NCI-H446 (cell line): ENCODE measurements at regions not wholly inside any gene's neighbourhood (a gene's known extent, or its start where the extent isn't known, plus 50 kb on each side); places are given as distances from the start of the nearest gene placed in this dataset.

Experiments
- DNase-seq, 2 experiments: peaks; one replicate each; lab custom pipeline; 2025; lab: John Stamatoyannopoulos, UW

DNA sequence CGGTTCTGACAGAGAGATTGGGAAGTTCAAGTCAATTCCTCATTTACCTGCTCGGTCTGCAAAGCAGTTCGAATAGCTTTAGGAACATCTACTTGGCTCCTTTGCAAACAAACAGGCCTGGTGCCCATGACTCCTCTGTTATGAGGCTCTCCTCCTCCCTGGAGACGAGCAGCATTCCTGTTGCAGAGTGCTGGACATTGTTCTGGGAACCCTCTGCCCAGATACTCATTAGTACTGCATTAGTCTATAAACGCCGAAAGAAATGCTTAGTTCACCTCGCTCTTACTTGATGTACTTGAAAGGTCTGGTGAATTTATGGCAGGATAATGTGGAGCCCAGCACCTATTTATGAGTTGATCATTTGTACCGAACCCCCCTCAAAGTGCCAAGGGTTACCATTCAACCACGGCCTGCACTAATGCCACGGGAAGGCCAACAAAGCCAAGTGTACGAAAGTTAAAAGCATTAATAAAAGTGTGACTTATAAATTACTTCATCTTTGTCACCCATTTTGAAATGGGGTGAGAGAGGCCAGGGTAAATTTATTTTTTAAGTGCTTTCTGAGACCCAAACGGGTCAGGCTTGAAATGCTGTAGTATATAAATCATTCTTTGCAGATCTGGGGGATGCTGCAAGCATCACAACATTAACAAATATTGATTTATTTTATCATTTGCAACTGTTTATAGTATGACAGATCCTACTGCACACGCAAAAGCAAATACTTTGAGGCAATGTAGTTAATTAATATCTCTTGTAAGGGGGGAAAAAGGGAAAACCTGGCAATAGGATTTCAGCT is 478.9 kb upstream of the PSMD7 start:
- no peak for DNase-seq

DNA sequence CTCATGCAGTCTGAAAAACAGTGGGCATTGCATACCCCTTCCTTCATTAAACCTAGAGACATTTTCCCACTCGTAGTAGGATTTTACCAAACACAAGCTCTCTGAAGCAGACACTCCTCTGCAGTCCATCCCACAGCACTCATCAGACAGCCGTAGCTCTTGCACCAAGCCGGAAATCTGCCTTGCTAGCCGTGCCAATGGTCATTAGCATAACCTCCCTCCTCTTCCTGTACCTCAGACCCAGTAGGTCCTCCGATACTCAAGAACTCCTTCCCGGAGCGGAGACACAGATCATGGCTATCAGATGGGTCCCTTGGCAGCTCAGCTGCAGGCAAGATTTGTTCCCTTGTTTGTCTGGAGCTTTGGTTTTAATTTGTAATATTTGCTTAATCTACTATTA is 483.1 kb upstream of the PSMD7 start:
- no peak for DNase-seq

DNA sequence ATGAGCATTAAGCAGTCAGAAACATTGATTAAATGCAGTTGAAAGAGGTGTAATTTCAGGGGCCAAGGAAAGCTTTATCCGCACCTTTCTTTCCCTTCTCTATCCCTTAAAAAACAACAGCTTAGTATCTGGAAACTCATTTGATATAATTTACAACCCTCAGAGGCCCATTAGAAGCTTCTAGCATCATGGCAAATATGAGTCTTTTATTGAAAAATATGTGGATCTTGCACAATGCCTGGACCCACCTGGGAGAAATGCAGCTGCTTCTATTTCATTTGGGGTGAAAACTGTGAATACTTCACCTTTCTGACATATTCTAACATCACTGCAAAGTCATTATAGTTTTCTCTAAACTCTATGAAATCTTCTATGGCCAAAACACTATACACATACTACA is 492.2 kb upstream of the PSMD7 start:
- no peak for DNase-seq

DNA sequence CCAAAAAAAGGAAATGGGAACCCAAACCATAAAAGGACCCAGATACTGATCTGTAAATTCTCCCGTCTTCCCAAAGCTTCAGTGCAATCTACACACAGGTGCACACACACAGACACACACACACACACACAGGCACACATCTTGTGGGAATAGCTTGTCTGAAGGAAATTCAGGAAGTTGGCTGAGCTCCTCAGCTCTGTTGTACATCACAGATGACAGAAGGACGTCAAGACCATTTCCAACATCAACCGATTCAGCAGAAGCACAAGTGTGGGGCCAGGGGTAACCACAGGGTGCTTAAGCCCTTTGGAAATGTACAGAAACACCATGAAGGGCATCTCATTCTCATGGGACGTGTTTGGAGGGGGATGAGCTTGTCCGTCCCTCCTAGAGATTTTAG is 498.1 kb upstream of the PSMD7 start:
- DNase-seq = no peak

DNA sequence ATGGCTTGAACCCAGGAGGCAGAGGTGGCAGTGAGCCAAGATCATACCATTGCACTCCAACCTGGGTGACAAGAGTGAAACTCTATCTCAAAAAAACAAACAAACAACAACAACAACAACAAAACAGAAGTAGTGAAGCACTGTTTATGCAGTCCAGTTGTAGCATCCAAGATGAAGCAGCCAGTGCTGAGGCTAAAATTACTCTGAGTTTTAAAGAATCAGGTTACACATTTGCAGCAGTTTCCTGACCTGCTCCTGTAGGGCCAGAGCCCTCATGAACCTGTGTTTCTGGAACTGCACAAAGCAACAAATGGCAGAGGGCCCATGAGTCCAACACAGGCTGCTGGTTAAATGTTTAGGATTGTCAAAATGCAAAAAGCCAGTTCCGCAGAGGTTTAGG is 499.5 kb upstream of the PSMD7 start:
- DNase-seq = no peak

DNA sequence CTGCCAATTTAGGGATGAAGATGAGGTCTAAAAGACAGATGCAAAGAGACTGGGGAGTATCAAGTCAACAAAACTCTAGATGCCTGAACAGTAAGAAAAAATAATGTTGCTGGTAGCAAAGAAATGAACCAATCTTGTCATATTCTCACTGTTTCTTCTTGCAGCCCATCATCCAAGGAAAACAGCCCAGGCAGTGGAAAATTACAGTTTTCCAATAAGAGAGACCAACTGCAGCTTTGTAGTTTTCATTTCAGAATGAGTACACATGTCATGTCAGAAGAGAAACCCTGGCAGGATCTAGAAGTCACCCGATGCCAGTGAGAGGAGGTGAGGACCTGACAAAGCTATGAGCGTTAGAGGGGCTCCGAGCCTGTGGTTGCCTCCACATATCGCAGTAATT is 500.4 kb upstream of the PSMD7 start:
- DNase-seq = no peak

DNA sequence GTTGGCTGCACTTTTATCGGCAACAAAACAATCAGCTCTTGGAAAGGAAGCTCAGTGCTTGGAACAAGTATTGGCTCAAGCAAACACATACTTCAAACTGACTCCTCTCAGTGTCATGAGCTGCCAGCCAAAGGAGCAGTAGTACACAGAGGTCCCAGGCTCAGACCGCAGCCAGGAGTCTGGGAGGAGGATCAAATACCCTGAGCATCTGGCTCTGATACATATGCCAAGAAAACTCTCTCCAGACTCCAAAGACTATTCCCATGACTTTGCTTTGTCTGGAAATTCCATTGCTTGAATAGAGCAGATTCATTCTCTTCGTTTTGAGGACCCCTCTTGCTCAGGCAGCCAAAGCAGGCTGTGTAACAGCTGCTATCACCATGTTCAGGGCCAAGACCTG is 501.6 kb upstream of the PSMD7 start:
- peak; percentile 82 to 89 for DNase-seq

DNA sequence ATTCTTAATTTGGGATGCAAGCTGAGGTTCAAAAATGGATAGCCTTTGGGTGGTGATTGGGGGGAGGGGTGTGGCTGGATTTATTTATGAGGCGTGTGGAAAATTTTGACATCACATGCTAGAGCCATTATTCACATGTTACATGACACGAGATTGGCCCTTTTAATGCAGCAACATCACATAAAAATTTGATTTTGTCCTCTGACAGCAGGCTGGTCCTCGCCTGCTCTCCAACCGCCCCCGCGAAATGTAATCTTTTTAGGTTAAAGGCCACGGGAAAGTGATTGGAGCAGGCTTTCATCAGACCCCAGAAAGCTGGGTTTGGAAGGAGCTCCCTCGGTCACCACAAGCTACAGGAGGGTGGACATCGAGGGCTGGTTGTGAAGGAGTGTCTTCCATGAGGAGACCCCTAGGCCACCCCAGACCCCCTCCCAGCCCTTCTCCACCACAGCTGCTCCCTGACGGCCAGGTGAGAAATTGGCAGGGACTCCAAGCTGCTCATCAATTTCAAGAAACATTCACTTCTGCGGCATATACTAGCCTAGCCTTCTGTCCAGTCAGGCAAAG is 502.7 kb upstream of the PSMD7 start:
- no peak for DNase-seq

DNA sequence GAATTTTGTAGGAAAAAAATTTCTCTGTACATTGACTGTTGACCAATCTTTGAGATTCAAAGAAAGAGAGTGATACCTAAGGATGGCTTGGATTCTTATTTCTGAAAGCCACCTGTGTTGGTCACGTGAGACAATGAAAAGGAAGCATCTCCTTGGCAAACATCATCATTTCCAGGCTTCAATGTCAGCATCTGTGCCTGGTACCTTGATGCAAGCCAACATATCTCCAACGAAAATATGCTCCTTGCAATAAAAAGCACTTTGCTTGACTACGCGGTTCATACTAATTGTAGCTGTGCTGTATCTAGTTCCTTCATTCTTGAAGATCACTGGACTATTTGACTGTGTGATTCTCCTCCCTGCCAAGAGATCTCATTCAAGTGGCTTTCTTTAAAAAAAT is 503.4 kb upstream of the PSMD7 start:
- DNase-seq = no peak

DNA sequence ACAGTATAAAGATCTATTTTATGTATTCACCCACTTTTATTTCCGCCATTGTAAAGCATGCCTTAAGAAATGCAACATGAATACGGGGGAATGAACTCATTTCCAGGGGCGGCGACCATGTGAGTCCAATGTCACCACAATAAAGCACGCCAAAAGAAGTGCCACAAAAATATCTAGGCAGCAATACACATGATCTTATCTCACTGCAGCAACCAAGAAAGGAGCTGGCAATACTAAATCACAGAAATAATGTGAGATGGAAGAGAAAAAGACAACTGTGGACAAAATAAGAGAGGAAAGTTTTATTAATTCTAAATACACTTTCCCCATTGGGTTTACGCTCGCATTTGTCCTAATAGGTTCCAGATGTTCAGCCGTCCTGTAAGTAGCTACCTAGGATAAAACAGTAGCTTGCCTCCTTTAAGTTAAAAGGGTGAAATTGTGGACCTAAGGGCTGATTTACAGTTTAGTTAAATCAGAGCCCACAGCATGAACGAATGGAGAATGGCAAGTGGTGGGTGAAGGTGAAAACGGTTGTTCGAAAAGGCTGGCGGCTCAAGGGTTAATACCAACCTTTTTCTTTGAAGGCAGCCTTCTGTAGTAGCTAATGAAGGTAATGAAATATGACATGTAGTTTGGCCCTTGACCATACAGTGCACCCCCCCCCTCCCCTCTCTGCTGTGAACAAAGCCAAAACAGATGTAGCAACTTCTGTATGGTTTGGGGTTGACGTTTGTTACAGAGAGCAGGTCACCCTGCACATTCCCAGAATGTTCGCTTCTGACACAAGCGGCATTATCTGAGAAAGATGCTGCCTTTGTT is 504.2 kb upstream of the PSMD7 start:
- DNase-seq = no peak

DNA sequence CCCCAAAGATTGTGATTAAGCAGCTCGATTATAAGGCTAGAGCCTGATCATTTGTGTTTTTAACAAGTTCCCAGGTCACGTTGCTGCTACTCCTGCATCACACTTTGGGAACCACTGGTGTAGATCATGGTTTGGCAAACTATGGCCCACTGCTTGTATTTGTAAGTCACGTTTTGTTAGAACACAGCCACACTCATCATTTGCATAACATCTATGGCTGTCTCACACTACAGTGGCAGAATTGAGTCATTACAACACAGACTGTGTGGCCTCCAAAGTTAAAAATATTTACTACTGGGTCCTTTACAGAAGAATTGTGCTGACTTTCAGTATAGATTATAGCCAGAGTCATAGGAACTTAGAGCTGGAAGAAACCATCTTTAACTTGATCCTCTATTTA is 515.3 kb upstream of the PSMD7 start:
- no peak for DNase-seq

DNA sequence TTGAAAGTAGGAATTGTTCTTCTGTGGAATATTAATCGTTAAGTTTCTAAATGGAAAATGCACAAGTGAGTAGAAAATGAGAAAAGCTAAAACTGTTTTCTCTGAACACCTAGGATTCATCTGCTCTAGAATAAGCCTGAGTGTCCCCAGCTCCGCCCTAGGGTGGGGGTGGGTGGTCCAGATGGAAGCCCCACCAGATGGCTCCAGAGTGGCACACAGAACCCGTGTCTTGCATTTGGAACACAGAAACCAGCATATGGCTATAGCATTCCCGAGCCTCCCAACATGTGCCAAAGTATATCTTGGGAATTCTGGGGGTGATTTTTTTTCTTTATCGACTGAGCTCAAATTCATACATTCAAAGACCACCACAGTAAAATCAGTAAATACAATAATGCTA is 517.7 kb upstream of the PSMD7 start:
- peak; percentile 13 to 68 for DNase-seq

DNA sequence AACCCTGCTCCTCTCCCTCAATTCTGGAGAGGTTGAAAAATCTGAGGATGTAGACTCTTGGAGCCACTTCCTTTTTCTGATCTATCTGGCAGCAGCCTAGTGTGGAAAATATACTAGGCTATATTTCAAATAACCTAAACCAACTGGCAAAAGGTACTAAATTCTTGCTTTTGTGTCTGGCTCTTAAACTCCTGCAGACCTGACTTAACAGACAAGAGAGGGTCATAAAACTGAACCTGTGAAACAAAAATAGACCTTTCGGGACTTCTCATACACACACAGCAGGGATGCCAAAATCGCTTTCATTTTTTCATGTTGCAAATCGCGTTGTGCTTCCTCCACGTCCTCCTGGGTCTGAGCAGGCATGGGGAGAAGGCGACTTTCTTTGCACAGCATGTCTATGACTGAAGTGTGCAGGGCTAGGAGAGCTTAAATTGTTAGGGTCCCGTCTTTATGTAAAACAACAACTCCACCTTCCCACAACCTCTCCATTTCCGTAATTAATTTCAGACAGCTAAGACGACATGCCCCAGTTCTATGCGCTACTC is 520.7 kb upstream of the PSMD7 start:
- no peak for DNase-seq

DNA sequence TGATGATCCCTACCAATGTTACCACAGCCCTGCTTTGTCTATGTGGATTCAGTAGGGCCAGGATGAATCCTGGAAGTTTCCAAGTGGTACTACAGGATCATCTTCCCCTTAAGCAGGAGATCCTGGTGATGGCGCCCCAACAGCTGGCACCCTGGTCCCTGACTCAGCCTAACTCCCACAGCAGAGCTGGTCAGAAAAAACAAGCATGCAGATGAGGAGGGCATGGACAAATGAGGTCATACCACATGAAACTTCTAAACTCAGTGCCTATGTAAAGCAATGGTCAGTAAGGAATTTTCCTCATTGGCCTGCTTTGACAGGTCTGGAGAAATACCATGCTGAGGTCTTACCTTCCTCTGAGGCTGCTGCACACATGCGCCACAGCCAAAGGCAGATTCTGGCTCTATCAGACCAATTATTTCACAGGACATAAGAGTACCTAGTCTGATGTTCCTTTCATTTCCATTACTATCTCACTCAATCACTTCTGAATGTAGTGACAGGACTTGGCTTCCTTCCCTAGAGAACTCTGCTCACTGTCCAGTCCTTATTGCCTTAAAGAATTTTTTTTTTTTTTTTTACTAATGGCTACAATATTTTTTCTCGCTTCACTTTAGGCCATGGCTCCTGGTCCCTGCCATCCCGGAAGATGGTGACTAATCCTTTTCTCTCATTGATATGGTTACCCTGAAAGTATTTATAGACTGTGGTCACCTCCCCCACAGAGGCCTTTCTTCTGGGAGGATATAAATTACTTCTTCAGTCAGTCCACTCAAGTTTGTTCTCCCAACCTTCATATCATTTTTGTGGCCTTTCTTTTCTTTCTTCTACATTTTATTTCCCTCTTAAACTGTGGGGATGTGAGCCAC is 525.2 kb upstream of the PSMD7 start:
- DNase-seq = no peak

DNA sequence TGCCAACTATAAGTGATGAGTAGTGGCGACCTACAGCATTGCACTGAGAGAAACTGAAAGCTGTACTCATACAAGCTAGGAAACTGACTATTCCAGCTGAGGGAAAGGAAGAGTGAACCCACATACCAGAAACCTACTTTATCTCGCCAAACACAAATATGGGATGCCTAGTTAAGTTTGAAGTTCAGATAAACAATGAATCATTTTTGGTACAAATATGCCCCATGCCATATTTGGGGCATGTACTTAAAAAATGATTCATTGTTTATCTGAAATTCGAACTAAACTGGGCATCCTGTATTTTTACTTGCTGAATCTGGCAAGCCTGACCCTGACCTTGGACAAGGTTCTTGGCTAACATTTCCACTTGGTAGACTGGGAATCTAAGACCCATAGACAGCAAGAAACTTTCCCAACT is 527.8 kb upstream of the PSMD7 start:
- DNase-seq = peak in 1 of 2 experiments; percentile 20

DNA sequence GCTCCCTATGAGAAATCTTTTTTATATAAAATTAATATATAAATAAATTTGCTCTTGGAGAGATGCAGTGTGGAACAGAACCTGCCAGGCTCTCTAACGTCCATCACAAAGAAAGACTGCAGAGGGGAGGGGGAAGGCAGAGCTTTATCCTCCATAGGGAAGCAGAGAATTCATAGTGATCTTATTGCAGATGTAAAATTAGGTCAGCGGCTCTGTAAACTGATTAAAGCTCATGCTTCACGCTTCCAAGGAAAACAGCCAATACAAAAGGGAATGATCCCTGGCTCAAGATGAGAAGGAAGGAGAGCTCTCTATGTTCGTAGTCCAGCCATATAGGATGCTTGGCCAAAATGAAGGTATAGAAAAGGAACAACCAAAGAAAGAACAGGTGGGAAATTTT is 532.3 kb upstream of the PSMD7 start:
- DNase-seq = no peak

DNA sequence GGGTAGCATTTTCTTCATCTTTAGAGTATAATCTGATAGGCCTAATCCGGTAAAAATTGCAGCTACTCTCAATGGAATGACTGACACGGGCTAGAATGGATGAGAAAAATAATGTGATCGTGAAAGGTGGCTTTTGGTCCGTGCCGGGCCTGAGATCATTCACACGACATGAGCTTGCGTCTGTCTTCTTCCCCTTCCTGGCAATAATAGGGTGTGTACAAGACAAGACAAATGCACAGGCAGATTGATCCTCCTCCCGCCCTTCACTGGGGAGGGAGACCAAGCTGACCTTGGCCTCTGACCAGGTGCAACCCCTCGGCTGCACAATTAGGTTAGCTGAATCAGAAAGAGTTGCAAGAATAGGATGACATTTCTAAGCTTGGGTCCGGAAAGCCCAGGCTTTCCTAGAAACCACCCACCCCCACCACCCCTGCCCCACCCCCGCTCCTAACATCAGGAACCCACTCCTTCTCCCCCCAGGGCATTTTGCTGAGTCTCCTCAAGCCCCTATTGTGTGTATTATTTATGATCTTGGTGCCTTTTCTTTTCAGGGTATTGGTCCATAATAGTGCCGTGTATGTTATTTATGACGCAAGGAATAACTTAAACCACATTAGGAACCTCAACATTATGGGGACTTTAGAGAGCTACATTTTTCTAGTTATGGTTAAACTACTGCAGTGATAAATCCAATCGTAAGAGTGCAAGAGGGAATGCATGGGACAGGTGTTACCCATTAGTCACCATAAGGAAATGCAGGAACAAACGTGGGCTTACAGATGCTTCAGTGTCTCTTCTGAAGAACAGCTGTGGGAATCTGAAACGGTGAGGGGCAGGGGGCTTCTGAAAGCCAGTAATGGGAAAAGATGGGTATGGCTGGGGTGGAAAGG is 540.1 kb upstream of the PSMD7 start:
- DNase-seq = no peak

DNA sequence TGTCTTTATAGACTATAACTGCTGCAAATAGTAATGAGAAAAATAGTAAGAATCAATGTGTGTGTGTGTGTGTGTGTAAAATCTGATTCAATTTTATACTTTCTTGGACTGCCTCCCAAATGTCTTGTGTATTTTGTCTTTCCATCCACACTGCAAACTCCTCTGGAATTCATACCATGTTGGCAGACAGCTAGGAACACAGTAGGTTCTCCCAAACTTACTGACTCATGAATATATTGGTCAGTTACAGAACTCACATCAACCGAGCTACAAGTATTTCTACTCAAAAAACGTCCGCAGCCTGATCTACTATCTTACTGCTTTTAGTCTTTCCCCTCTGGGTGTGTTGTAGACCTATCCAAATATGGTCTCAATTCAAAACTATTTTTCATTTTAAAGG is 542.7 kb upstream of the PSMD7 start:
- peak in 1 of 2 experiments; percentile 7 for DNase-seq

DNA sequence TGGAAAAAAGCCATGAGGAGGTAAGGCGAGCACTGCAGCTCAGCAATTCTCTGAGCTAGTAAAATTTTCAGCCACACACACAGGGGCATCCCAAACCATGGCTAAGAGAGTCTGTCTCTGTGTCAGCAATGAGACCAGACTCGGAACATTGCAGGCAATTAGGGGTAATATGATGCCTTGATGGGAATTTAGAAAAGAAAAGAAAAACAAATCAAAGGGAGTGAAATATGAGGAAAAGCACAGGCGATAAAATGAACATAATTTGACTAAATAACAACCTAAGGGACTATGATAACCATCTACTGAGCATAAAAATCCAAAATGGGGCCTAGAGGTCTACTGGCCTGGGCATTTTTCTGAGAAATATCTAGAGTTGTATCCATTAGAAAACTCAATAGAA is 546.0 kb upstream of the PSMD7 start:
- DNase-seq = no peak

DNA sequence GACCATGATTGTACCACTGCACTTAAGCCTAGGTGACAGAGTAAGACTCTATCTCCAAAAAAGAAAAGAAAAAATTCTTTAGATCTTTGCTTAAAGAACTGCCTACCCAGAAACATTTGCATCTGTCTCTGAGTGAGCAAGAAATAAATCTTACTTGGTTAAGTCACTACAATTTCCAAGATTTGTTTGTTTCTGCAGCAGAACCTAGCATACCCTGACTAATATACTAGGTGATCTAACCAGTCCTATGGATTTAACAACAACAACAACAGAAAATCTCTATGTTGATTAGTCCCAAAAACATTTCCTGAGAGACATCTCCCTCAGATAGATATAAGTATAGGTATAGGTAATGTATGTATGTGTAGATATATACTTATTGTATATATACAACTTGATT is 549.3 kb upstream of the PSMD7 start:
- DNase-seq = no peak

DNA sequence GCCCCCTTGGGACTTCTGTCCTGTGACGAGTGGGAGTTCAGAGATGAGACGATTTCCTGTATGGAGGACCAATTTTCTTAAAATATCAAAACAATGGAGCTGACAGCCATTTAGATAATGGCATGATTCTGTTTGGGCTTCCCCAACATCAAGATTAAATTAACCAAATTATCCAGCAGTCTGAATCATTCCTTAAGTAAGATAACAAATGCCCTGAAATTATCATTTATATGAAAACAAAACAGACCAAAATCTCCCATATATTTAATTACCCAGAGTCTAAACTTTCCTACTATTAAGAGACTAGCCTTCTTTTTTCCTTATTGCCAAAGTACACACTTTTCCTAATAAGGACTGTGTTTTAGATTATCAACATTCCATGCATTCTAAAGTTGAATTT is 550.1 kb upstream of the PSMD7 start:
- DNase-seq = no peak
